Panc1 (cell line): ENCODE measurements at regions not wholly inside any gene's neighbourhood (a gene's known extent, or its start where the extent isn't known, plus 50 kb on each side); places are given as distances from the start of the nearest gene placed in this dataset.

ENCODE experiments used
- CTCF ChIP-seq: fragments of 450-650 bp; IDR thresholded peaks from 2 replicates; pipeline ENCODE4 v1.5.1; 2017; ENCODE audit warnings: mild to moderate bottlenecking
- POLR2AphosphoS5 ChIP-seq: IDR thresholded peaks from 2 replicates; pipeline ENCODE4 v1.6.1; 2012; ENCODE audit warnings: mild to moderate bottlenecking, low read depth, low read length, moderate library complexity
- REST ChIP-seq, 2 experiments: IDR thresholded peaks; 2 replicates each; pipeline ENCODE4 v1.6.1; 2011 to 2012; ENCODE audit warnings: low read depth in 2 of 2, control low read depth in 1 of 2, low read length in 1 of 2, mild to moderate bottlenecking in 1 of 2, moderate library complexity in 1 of 2; ENCODE audit not compliant: insufficient read depth in 1 of 2
- SIN3A ChIP-seq: IDR thresholded peaks from 2 replicates; pipeline ENCODE4 v1.6.1; 2012; ENCODE audit warnings: low read depth, mild to moderate bottlenecking, low read length, moderate library complexity, borderline replicate concordance; ENCODE audit not compliant: insufficient read depth

- TF ChIP-seq CTCF = no peak
- TF ChIP-seq POLR2AphosphoS5 = no peak
- no peak for TF ChIP-seq REST (IDR thresholded peaks at IDR 0.05; ENCODE audit: insufficient read depth in 1 of 2, low read depth in 2 of 2, low read length in 1 of 2)
- no peak for TF ChIP-seq SIN3A
These were observed 166.3 kb upstream of the LEF1 start for GRCh38 chr4:108335081-108335480.
